ENCODE measurements at regions not wholly inside any gene's neighbourhood (a gene's known extent, or its start where the extent isn't known, plus 50 kb on each side); places are given as distances from the start of the nearest gene placed in this dataset.

- intact Hi-C loops (cut with micrococcal nuclease; ENCODE audit: unreplicated experiment) = no loop called here
- TF ChIP-seq CTCF (IDR thresholded peaks at IDR 0.05; ENCODE audit: insufficient read depth in 1 of 2, low read depth in 1 of 2, low read length in 1 of 2, severe bottlenecking in 1 of 2, unreplicated experiment in 1 of 2) = no peak
- DNase-seq = no peak
- Mint-ChIP-seq H3K36me3 (ENCODE audit: insufficient read depth, unreplicated experiment) (no peaks in the 10 kb centered on the region), H3K9me3 (ENCODE audit: unreplicated experiment) (no peaks in the 10 kb centered on the region), H3K4me1 (ENCODE audit: low read depth, unreplicated experiment) (no peaks in the 10 kb centered on the region), H3K4me3 (ENCODE audit: unreplicated experiment) (no peak overlapping the region), H3K27ac (ENCODE audit: unreplicated experiment) (no peak overlapping the region), H3K27me3 (ENCODE audit: insufficient read depth, unreplicated experiment) (peaks cover 15% of the 10 kb centered on the region)
- ChIA-PET POLR2A (no interaction called here), CTCF (no interaction called here)
- no peaks in the 10 kb centered on the region for H3K4me1 ChIP-seq
- H3K4me3 ChIP-seq (ENCODE audit: low read depth, low read length) = no peak overlapping the region
- H3K9me3 ChIP-seq = no peaks in the 10 kb centered on the region
- BruUV-seq (replicated peaks) = no TSS peak
- H3K36me3 ChIP-seq (ENCODE audit: control insufficient read depth, insufficient read depth, low read length) = no peaks in the 10 kb centered on the region
- H3K27me3 ChIP-seq (replicated peaks; ENCODE audit: control insufficient read depth, insufficient read depth, low read length) = no peaks in the 10 kb centered on the region
Measured at GRCh38 chr5:136703706-136704105, 338.4 kb upstream of the TRPC7 start.

GRCh38 chr5:136703036-136703435, 337.7 kb upstream of the TRPC7 start:
- BruUV-seq (replicated peaks) = no TSS peak
- intact Hi-C loops (cut with micrococcal nuclease; ENCODE audit: unreplicated experiment) = no loop called here
- Histone ChIP-seq H3K4me3 (ENCODE audit: low read depth, low read length) (no peak overlapping the region), H3K9me3 (no peaks in the 10 kb centered on the region), H3K4me1 (no peaks in the 10 kb centered on the region), H3K36me3 (ENCODE audit: control insufficient read depth, insufficient read depth, low read length) (no peaks in the 10 kb centered on the region), H3K27me3 (replicated peaks; ENCODE audit: control insufficient read depth, insufficient read depth, low read length) (no peaks in the 10 kb centered on the region)
- no peak for TF ChIP-seq CTCF (IDR thresholded peaks at IDR 0.05; ENCODE audit: insufficient read depth in 1 of 2, low read depth in 1 of 2, low read length in 1 of 2, severe bottlenecking in 1 of 2, unreplicated experiment in 1 of 2)
- Mint-ChIP-seq H3K4me1 (ENCODE audit: low read depth, unreplicated experiment) (no peaks in the 10 kb centered on the region), H3K4me3 (ENCODE audit: unreplicated experiment) (no peak overlapping the region), H3K9me3 (ENCODE audit: unreplicated experiment) (no peaks in the 10 kb centered on the region), H3K27me3 (ENCODE audit: insufficient read depth, unreplicated experiment) (peaks cover 15% of the 10 kb centered on the region), H3K27ac (ENCODE audit: unreplicated experiment) (no peak overlapping the region), H3K36me3 (ENCODE audit: insufficient read depth, unreplicated experiment) (no peaks in the 10 kb centered on the region)
- ChIA-PET CTCF (no interaction called here), POLR2A (no interaction called here)
- no peak for DNase-seq

GRCh38 chr5:136701191-136701590, 335.8 kb upstream of the TRPC7 start:
- no peak for DNase-seq
- intact Hi-C loops (cut with micrococcal nuclease; ENCODE audit: unreplicated experiment) = no loop called here
- Histone ChIP-seq H3K4me3 (ENCODE audit: low read depth, low read length) (no peak overlapping the region), H3K27me3 (replicated peaks; ENCODE audit: control insufficient read depth, insufficient read depth, low read length) (no peaks in the 10 kb centered on the region), H3K9me3 (no peaks in the 10 kb centered on the region), H3K36me3 (ENCODE audit: control insufficient read depth, insufficient read depth, low read length) (no peaks in the 10 kb centered on the region), H3K4me1 (no peaks in the 10 kb centered on the region)
- CTCF ChIA-PET = no interaction called here
- Mint-ChIP-seq H3K27me3 (ENCODE audit: insufficient read depth, unreplicated experiment) (peaks cover 19% of the 10 kb centered on the region), H3K4me1 (ENCODE audit: low read depth, unreplicated experiment) (no peaks in the 10 kb centered on the region), H3K9me3 (ENCODE audit: unreplicated experiment) (no peaks in the 10 kb centered on the region), H3K27ac (ENCODE audit: unreplicated experiment) (no peak overlapping the region), H3K36me3 (ENCODE audit: insufficient read depth, unreplicated experiment) (no peaks in the 10 kb centered on the region), H3K4me3 (ENCODE audit: unreplicated experiment) (no peak overlapping the region)
- BruUV-seq (replicated peaks) = no TSS peak
- no peak for TF ChIP-seq CTCF (IDR thresholded peaks at IDR 0.05; ENCODE audit: insufficient read depth in 1 of 2, low read depth in 1 of 2, low read length in 1 of 2, severe bottlenecking in 1 of 2, unreplicated experiment in 1 of 2)
- POLR2A ChIA-PET = no interaction called here

Data from Caco-2 (cell line).